Cardiac muscle cell (in vitro differentiated cells and primary cell): ENCODE measurements at regions not wholly inside any gene's neighbourhood (a gene's known extent, or its start where the extent isn't known, plus 50 kb on each side); places are given as distances from the start of the nearest gene placed in this dataset.
"Not testable (repeated sequence)": the region's sequence is repeated elsewhere in the genome, so short reads cannot be mapped to it uniquely, and the experiment has no call there.

Experiments
- DNase-seq, 2 donors: peaks; one replicate each; pipeline versions ENCODE4 v3.0.0 to v3.0.0-alpha.2; 2010 to 2017; ENCODE audit warnings: low read depth in 1 of 2, low spot score in 1 of 2
- H3K27ac ChIP-seq: fragments of 200-600 bp; sonication (generic); 2 replicates; pipeline ENCODE4 v1.5.1; 2016
- H3K27me3 ChIP-seq: fragments of 200-600 bp; sonication (generic); 2 replicates; pipeline ENCODE4 v1.6.0; 2016; ENCODE audit warnings: control low read depth
- H3K36me3 ChIP-seq: fragments of 200-600 bp; sonication (generic); 2 replicates; pipeline ENCODE4 v1.5.1; 2016; ENCODE audit warnings: control low read depth
- H3K4me1 ChIP-seq: fragments of 200-600 bp; sonication (generic); 2 replicates; pipeline ENCODE4 v1.8.1; 2017; ENCODE audit warnings: low read depth, mild to moderate bottlenecking, mixed run types
- H3K4me3 ChIP-seq: fragments of 200-600 bp; sonication (generic); 2 replicates; pipeline ENCODE4 v1.5.1; 2016; ENCODE audit warnings: mild to moderate bottlenecking
- H3K9me3 ChIP-seq: fragments of 200-600 bp; sonication (generic); 2 replicates; pipeline ENCODE4 v1.5.1; 2017; ENCODE audit warnings: low read depth, mild to moderate bottlenecking, control low read depth
- CTCF ChIP-seq: IDR thresholded peaks from 2 replicates; pipeline ENCODE4 v1.5.1; 2012; ENCODE audit warnings: low read depth, mild to moderate bottlenecking, low read length

GRCh38 chr5:23103566-23103965 is 250.4 kb upstream of the CDH12 start:
- Histone ChIP-seq H3K27me3 (no peaks in the 10 kb centered on the region), H3K36me3 (no peaks in the 10 kb centered on the region), H3K4me3 (no peak overlapping the region), H3K9me3 (no peaks in the 10 kb centered on the region), H3K27ac (no peak overlapping the region), H3K4me1 (no peaks in the 10 kb centered on the region)
- TF ChIP-seq CTCF, result no peak
- peak in 1 of 2 donors; percentile 52 for DNase-seq

GRCh38 chr5:23095418-23095817 is 242.3 kb upstream of the CDH12 start:
- H3K36me3 ChIP-seq, H3K27ac ChIP-seq, H3K4me3 ChIP-seq, H3K4me1 ChIP-seq, H3K27me3 ChIP-seq, H3K9me3 ChIP-seq, DNase-seq: not testable (repeated sequence)

- H3K27me3 ChIP-seq, result no peaks in the 10 kb centered on the region
- no peak for TF ChIP-seq CTCF
- H3K27ac ChIP-seq, result no peak overlapping the region
- H3K4me3 ChIP-seq, result no peak overlapping the region
- H3K9me3 ChIP-seq, result no peaks in the 10 kb centered on the region
- H3K4me1 ChIP-seq, result no peaks in the 10 kb centered on the region
- no peak for DNase-seq
- H3K36me3 ChIP-seq, result no peaks in the 10 kb centered on the region
Observed at GRCh38 chr5:23089286-23089685, 236.1 kb upstream of the CDH12 start.

GRCh38 chr5:23084815-23085214 is 231.7 kb upstream of the CDH12 start:
- TF ChIP-seq CTCF, result no peak
- H3K36me3 ChIP-seq, result no peaks in the 10 kb centered on the region
- H3K27ac ChIP-seq, result no peak overlapping the region
- H3K4me1 ChIP-seq, result no peaks in the 10 kb centered on the region
- no peaks in the 10 kb centered on the region for H3K27me3 ChIP-seq
- DNase-seq, result no peak
- no peak overlapping the region for H3K4me3 ChIP-seq
- H3K9me3 ChIP-seq, result no peaks in the 10 kb centered on the region

GRCh38 chr5:23072179-23072578 is 219.0 kb upstream of the CDH12 start:
- no peaks in the 10 kb centered on the region for H3K9me3 ChIP-seq
- no peaks in the 10 kb centered on the region for H3K36me3 ChIP-seq
- no peaks in the 10 kb centered on the region for H3K4me1 ChIP-seq
- no peak for TF ChIP-seq CTCF
- no peak overlapping the region for H3K27ac ChIP-seq
- H3K27me3 ChIP-seq, result no peaks in the 10 kb centered on the region
- no peak for DNase-seq
- no peak overlapping the region for H3K4me3 ChIP-seq

- Histone ChIP-seq H3K27me3 (no peaks in the 10 kb centered on the region), H3K36me3 (no peaks in the 10 kb centered on the region), H3K4me3 (no peak overlapping the region), H3K9me3 (no peaks in the 10 kb centered on the region), H3K4me1 (no peaks in the 10 kb centered on the region), H3K27ac (no peak overlapping the region)
- DNase-seq, result no peak
- no peak for TF ChIP-seq CTCF
Observed at GRCh38 chr5:23071682-23072081, 218.5 kb upstream of the CDH12 start.
